Kidney (tissue), 13 donors: ENCODE measurements at regions not wholly inside any gene's neighbourhood (a gene's known extent, or its start where the extent isn't known, plus 50 kb on each side); places are given as distances from the start of the nearest gene placed in this dataset.

Source experiments
- DNase-seq, 5 donors: peaks; one replicate each; pipeline ENCODE4 v3.0.0-alpha.2; 2013 to 2020
- FAIRE-seq: peaks from 2 replicates; lab custom pipeline; 2012; peaks lifted over from hg19 to GRCh38; lab: Jason Lieb, UNC
- H3K27ac ChIP-seq, 2 donors: one replicate each; pipeline ENCODE4 v1.7.0; 2013; ENCODE audit warnings: low read depth in 2 of 2, low read length in 2 of 2, inconsistent platforms in 1 of 2
- H3K27me3 ChIP-seq: one replicate; pipeline ENCODE4 v1.7.1; 2013; ENCODE audit warnings: low read length, inconsistent platforms; ENCODE audit not compliant: control insufficient read depth, insufficient read depth
- H3K36me3 ChIP-seq, 3 donors: one replicate each; pipeline versions ENCODE4 v1.7.0 to v1.7.1; 2013; ENCODE audit warnings: low read length in 3 of 3, control low read depth in 1 of 3, inconsistent platforms in 1 of 3; ENCODE audit not compliant: insufficient read depth in 3 of 3, control insufficient read depth in 2 of 3
- H3K4me1 ChIP-seq, 3 donors: one replicate each; pipeline versions ENCODE4 v1.7.0 to v1.7.1; 2013; ENCODE audit warnings: low read length in 3 of 3, inconsistent platforms in 1 of 3, low read depth in 1 of 3; ENCODE audit not compliant: control insufficient read depth in 2 of 3, insufficient read depth in 2 of 3
- H3K4me3 ChIP-seq, 3 donors: one replicate each; pipeline versions ENCODE4 v1.7.0 to v1.8.1; 2013; ENCODE audit warnings: low read length in 3 of 3, control low read depth in 1 of 3, inconsistent platforms in 1 of 3
- H3K9ac ChIP-seq, 3 donors: one replicate each; pipeline versions ENCODE4 v1.7.0 to v1.7.1; 2013; ENCODE audit warnings: low read length in 3 of 3, control low read depth in 1 of 3, inconsistent platforms in 1 of 3
- H3K9me3 ChIP-seq, 3 donors: one replicate each; pipeline versions ENCODE4 v1.7.0 to v1.7.1; 2013; ENCODE audit warnings: low read length in 3 of 3, control low read depth in 1 of 3, inconsistent platforms in 1 of 3; ENCODE audit not compliant: control insufficient read depth in 2 of 3, insufficient read depth in 1 of 3
- CTCF ChIP-seq: IDR thresholded peaks from 3 replicates; pipeline ENCODE4 v1.5.1; 2012; ENCODE audit warnings: mild to moderate bottlenecking, moderate library complexity, borderline replicate concordance; ENCODE audit not compliant: insufficient read depth; ENCODE audit errors: extremely low read depth
- intact Hi-C: fragments of 100-400 bp; cut with DNase I; formaldehyde crosslinking; loops from one replicate; pipeline ENCODE4 v1.11.1; 2022
- donor health status: control.
- donor health status: control.
- donor health status: control.
- donor health status: control.
- donor health status: control.
- donor health status: DM: yes; HTN: yes; CAD: no.
- donor health status: Normal renal cell carcinoma (clear cell type).

GRCh38 chr15:95557226-95558046 lies 773.1 kb upstream of the NR2F2 start:
- intact Hi-C loops, result no loop called here
- DNase-seq, result peak in 4 of 5 donors; percentile 20 to 69 (median 57)
- H3K36me3 ChIP-seq, result no peaks in the 10 kb centered on the region
- H3K4me3 ChIP-seq, result no peak overlapping the region
- no peaks in the 10 kb centered on the region for H3K27me3 ChIP-seq
- peak overlapping the region in 1 of 2 donors; percentile 67 for H3K27ac ChIP-seq
- FAIRE-seq, result peak; percentile 54
- H3K4me1 ChIP-seq, result peaks cover 0 to 4% (median 0%) of the 10 kb centered on the region in 3 donors
- H3K9ac ChIP-seq, result no peak overlapping the region
- no peak for TF ChIP-seq CTCF
- no peaks in the 10 kb centered on the region for H3K9me3 ChIP-seq

- TF ChIP-seq CTCF, result no peak
- Histone ChIP-seq H3K9me3 (no peaks in the 10 kb centered on the region), H3K9ac (no peak overlapping the region), H3K27ac (no peak overlapping the region), H3K27me3 (no peaks in the 10 kb centered on the region), H3K4me1 (peaks cover 0 to 4% (median 0%) of the 10 kb centered on the region in 3 donors), H3K4me3 (no peak overlapping the region), H3K36me3 (no peaks in the 10 kb centered on the region)
- intact Hi-C loops, result no loop called here
- DNase-seq (no peak), FAIRE-seq (no peak)
Observed at GRCh38 chr15:95558131-95558530, 772.4 kb upstream of the NR2F2 start.

GRCh38 chr15:95558916-95559315 lies 771.6 kb upstream of the NR2F2 start:
- peaks cover 0 to 4% (median 0%) of the 10 kb centered on the region in 3 donors for H3K4me1 ChIP-seq
- H3K27me3 ChIP-seq, result no peaks in the 10 kb centered on the region
- no peaks in the 10 kb centered on the region for H3K9me3 ChIP-seq
- H3K9ac ChIP-seq, result no peak overlapping the region
- no peak for DNase-seq
- no peak for TF ChIP-seq CTCF
- intact Hi-C loops, result no loop called here
- no peak for FAIRE-seq
- H3K27ac ChIP-seq, result no peak overlapping the region
- H3K4me3 ChIP-seq, result no peak overlapping the region
- no peaks in the 10 kb centered on the region for H3K36me3 ChIP-seq
